ENCODE measurements at regions not wholly inside any gene's neighbourhood (a gene's known extent, or its start where the extent isn't known, plus 50 kb on each side); places are given as distances from the start of the nearest gene placed in this dataset.

DNA sequence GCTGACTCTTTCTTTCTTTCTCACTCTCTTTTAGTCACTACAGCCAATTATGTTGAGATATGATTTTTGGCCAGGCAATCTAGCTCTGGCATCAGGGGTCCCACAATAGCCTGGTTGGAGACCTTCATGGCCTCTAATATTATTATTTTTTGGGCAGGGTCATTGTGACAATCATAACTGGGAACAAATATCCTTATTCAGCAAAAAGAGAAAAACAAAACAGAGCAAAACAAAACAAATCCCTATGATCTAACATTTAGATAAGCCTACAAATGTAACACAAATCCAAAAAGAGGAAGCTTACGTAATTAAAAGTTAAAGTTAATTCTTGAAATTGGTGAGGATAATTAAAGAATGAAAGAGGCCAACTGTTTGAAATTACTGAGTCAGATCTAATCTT lies 640.0 kb downstream of the TUSC7 start:
- no peak for TF ChIP-seq POLR2A (IDR thresholded peaks at IDR 0.05)
- TF ChIP-seq, protein P1, sequence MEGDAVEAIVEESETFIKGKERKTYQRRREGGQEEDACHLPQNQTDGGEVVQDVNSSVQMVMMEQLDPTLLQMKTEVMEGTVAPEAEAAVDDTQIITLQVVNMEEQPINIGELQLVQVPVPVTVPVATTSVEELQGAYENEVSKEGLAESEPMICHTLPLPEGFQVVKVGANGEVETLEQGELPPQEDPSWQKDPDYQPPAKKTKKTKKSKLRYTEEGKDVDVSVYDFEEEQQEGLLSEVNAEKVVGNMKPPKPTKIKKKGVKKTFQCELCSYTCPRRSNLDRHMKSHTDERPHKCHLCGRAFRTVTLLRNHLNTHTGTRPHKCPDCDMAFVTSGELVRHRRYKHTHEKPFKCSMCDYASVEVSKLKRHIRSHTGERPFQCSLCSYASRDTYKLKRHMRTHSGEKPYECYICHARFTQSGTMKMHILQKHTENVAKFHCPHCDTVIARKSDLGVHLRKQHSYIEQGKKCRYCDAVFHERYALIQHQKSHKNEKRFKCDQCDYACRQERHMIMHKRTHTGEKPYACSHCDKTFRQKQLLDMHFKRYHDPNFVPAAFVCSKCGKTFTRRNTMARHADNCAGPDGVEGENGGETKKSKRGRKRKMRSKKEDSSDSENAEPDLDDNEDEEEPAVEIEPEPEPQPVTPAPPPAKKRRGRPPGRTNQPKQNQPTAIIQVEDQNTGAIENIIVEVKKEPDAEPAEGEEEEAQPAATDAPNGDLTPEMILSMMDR (IDR thresholded peaks at IDR 0.05 in 4 of 5, conservative IDR thresholded peaks at IDR 0.05 in 1 of 5), result no peak

Measured in gastrocnemius medialis (tissue), 4 donors.